Ovary (tissue), 3 donors: ENCODE measurements at regions not wholly inside any gene's neighbourhood (a gene's known extent, or its start where the extent isn't known, plus 50 kb on each side); places are given as distances from the start of the nearest gene placed in this dataset.

ENCODE experiments used
- CTCF ChIP-seq, 3 donors: fragments of 450-650 bp in 2 of 3; fragments of 200-600 bp in 1 of 3; IDR thresholded peaks; one replicate each; pipeline versions ENCODE4 v1.5.1 to v1.8.0; 2016 to 2022; ENCODE audit warnings: antibody characterized with exemption in 3 of 3, mild to moderate bottlenecking in 1 of 3
- POLR2A ChIP-seq: fragments of 450-650 bp; IDR thresholded peaks from one replicate; pipeline ENCODE4 v1.6.1; 2017; ENCODE audit warnings: antibody characterized with exemption, mild to moderate bottlenecking, moderate library complexity
- donor health status: DM: no; HTN: no; CAD: no.

GRCh38 chr13:21757763-21758162 is 86.9 kb downstream of the FGF9 start:
- TF ChIP-seq CTCF (IDR thresholded peaks at IDR 0.05) (no peak), POLR2A (no peak)
